ENCODE measurements at regions not wholly inside any gene's neighbourhood (a gene's known extent, or its start where the extent isn't known, plus 50 kb on each side); places are given as distances from the start of the nearest gene placed in this dataset.
"Not testable (repeated sequence)": the region's sequence is repeated elsewhere in the genome, so short reads cannot be mapped to it uniquely, and the experiment has no call there.

GRCh38 chr2:16053437-16054257 is 113.3 kb downstream of the MYCN start:
- Histone ChIP-seq H3K27ac (ENCODE audit: low read length in 2 of 2) (no peak overlapping the region), H3K9ac (ENCODE audit: low read length) (no peak overlapping the region), H3K4me2 (replicated peaks; ENCODE audit: low read depth, low read length, poor library complexity, severe bottlenecking) (no peak overlapping the region), H4K20me1 (ENCODE audit: control insufficient read depth, insufficient read depth, low read length, poor library complexity, severe bottlenecking) (no peaks in the 10 kb centered on the region), H3K4me1 (ENCODE audit: control insufficient read depth in 2 of 2, insufficient read depth in 2 of 2, low read length in 2 of 2) (no peaks in the 10 kb centered on the region), H3K79me2 (ENCODE audit: control insufficient read depth, insufficient read depth, low read length) (no peaks in the 10 kb centered on the region), H2AFZ (ENCODE audit: insufficient read depth, low read depth, low read length, poor library complexity, severe bottlenecking) (no peak overlapping the region), H3K36me3 (replicated peaks in 1 of 2; ENCODE audit: control extremely low read depth in 1 of 2, control insufficient read depth in 1 of 2, extremely low read depth in 1 of 2, insufficient read depth in 2 of 2, low read length in 1 of 2) (no peaks in the 10 kb centered on the region), H3K4me3 (ENCODE audit: control extremely low read depth in 1 of 5, extremely low read depth in 1 of 5, insufficient read depth in 1 of 5, low read depth in 2 of 5, low read length in 4 of 5) (no peak overlapping the region), H3K9me3 (ENCODE audit: control extremely low read depth in 1 of 3, control insufficient read depth in 2 of 3, insufficient read depth in 1 of 3, low read length in 2 of 3) (peaks cover 0 to 8% (median 0%) of the 10 kb centered on the region in 3 donors), H3K27me3 (replicated peaks in 1 of 4; ENCODE audit: control extremely low read depth in 1 of 4, control insufficient read depth in 3 of 4, insufficient read depth in 4 of 4, low read length in 3 of 4) (no peaks in the 10 kb centered on the region)
- ChIA-PET CTCF (no interaction called here), POLR2A (no interaction called here)
- H3K9me3 Mint-ChIP-seq (ENCODE audit: insufficient read depth) = no peaks in the 10 kb centered on the region
- DNase-seq = no peak
- no peak overlapping the region for H3K27ac Mint-ChIP-seq
- ATAC-seq (ENCODE audit: low read depth) = no peak
- H3K27me3 Mint-ChIP-seq = peaks cover 8% of the 10 kb centered on the region
- H3K4me3 Mint-ChIP-seq = no peak overlapping the region
- 100% methylated on average over 1 of the region's 7 CpGs for WGBS (ENCODE audit: insufficient coverage)
- intact Hi-C loops (cut with micrococcal nuclease) = no loop called here
- H3K4me1 Mint-ChIP-seq = peaks cover 4% of the 10 kb centered on the region
- no peak for TF ChIP-seq CTCF (IDR thresholded peaks at IDR 0.05)
- TF ChIP-seq EZH2 (IDR thresholded peaks at IDR 0.05; ENCODE audit: borderline replicate concordance, insufficient read depth, low read depth, low read length, poor library complexity, severe bottlenecking) = no peak

- H4K20me1 ChIP-seq (ENCODE audit: control insufficient read depth, insufficient read depth, low read length, poor library complexity, severe bottlenecking); H3K4me3 ChIP-seq (ENCODE audit: control extremely low read depth in 1 of 5, extremely low read depth in 1 of 5, insufficient read depth in 1 of 5, low read depth in 2 of 5, low read length in 4 of 5); H3K9me3 ChIP-seq (ENCODE audit: control extremely low read depth in 1 of 3, control insufficient read depth in 2 of 3, insufficient read depth in 1 of 3, low read length in 2 of 3); H3K27me3 ChIP-seq (replicated peaks in 1 of 4; ENCODE audit: control extremely low read depth in 1 of 4, control insufficient read depth in 3 of 4, insufficient read depth in 4 of 4, low read length in 3 of 4); H3K4me2 ChIP-seq (replicated peaks; ENCODE audit: low read depth, low read length, poor library complexity, severe bottlenecking); H3K4me3 Mint-ChIP-seq; ATAC-seq (ENCODE audit: low read depth); CTCF ChIA-PET; intact Hi-C loops (cut with micrococcal nuclease); H3K27ac Mint-ChIP-seq; H3K36me3 ChIP-seq (replicated peaks in 1 of 2; ENCODE audit: control extremely low read depth in 1 of 2, control insufficient read depth in 1 of 2, extremely low read depth in 1 of 2, insufficient read depth in 2 of 2, low read length in 1 of 2); H3K9me3 Mint-ChIP-seq (ENCODE audit: insufficient read depth); H3K79me2 ChIP-seq (ENCODE audit: control insufficient read depth, insufficient read depth, low read length); POLR2A ChIA-PET; H3K9ac ChIP-seq (ENCODE audit: low read length); H3K4me1 ChIP-seq (ENCODE audit: control insufficient read depth in 2 of 2, insufficient read depth in 2 of 2, low read length in 2 of 2); H3K27me3 Mint-ChIP-seq; H2AFZ ChIP-seq (ENCODE audit: insufficient read depth, low read depth, low read length, poor library complexity, severe bottlenecking); H3K27ac ChIP-seq (ENCODE audit: low read length in 2 of 2); H3K4me1 Mint-ChIP-seq; DNase-seq: not testable (repeated sequence)
- 82% methylated on average over 5 of the region's 6 CpGs for WGBS (ENCODE audit: insufficient coverage)
These were observed 112.3 kb downstream of the MYCN start for GRCh38 chr2:16052571-16053052.

All from B cell (primary cell).